A549 (cell line): ENCODE measurements at regions not wholly inside any gene's neighbourhood (a gene's known extent, or its start where the extent isn't known, plus 50 kb on each side); places are given as distances from the start of the nearest gene placed in this dataset.

ENCODE experiments used
- ATAC-seq, 2 experiments: fragments of 200-7000 bp in 1 of 2; fragments of >200 bp in 1 of 2; cut with Nextera tagmentation in 1 of 2; cut with Tn5 transposase in 1 of 2; 3 replicates each; pipeline versions ENCODE4 v1.8.0 to v1.9.1; 2018 to 2020; ENCODE audit warnings: mild to moderate bottlenecking in 1 of 2, moderate library complexity in 1 of 2
- CTCF ChIA-PET: fragments of 300-600 bp; sonication (Branson Sonifier 250); formaldehyde crosslinking; extraction: SDS; loops from one replicate; lab custom pipeline; 2021; ENCODE audit warnings: antibody characterized with exemption, inconsistent platforms; lab: Yijun Ruan, JAX
- POLR2A ChIA-PET: fragments of 350-600 bp; formaldehyde crosslinking; extraction: SDS; loops from one replicate; lab custom pipeline; 2021; ENCODE audit warnings: antibody characterized with exemption, inconsistent platforms; lab: Yijun Ruan, JAX
- DNase-seq, 2 experiments: peaks; one replicate each; pipeline versions ENCODE4 v3.0.0 to v3.0.0-alpha.2; 2011 to 2016; ENCODE audit warnings: low read depth in 1 of 2, low spot score in 1 of 2
- FAIRE-seq: peaks from 2 replicates; lab custom pipeline; 2011; peaks lifted over from hg19 to GRCh38; lab: Jason Lieb, UNC
- H3K27ac ChIP-seq, 2 experiments: fragments of >200 bp; sonication (Bioruptor Twin); formaldehyde crosslinking; 3 replicates each; pipeline ENCODE4 v1.5.1; 2016 to 2017
- H3K4me1 ChIP-seq: fragments of >200 bp; sonication (Bioruptor Twin); formaldehyde crosslinking; 3 replicates; pipeline ENCODE4 v1.6.1; 2016
- H3K4me2 ChIP-seq: fragments of >200 bp; sonication (Bioruptor Twin); formaldehyde crosslinking; 3 replicates; pipeline ENCODE4 v1.6.1; 2016
- H3K4me3 ChIP-seq: fragments of >200 bp; sonication (Bioruptor Twin); formaldehyde crosslinking; 3 replicates; pipeline ENCODE4 v1.5.1; 2016
- H3K9me3 ChIP-seq: fragments of >200 bp; sonication (Bioruptor Twin); formaldehyde crosslinking; 3 replicates; pipeline ENCODE4 v1.6.1; 2016
- BHLHE40 ChIP-seq: IDR thresholded peaks from 2 replicates; pipeline ENCODE4 v1.6.1; 2012; ENCODE audit warnings: low read depth, low read length, inconsistent platforms
- CHD4 ChIP-seq: fragments of 200-600 bp; sonication (generic); IDR thresholded peaks from 2 replicates; pipeline ENCODE4 v1.6.1; 2016; ENCODE audit warnings: antibody characterized with exemption, mild to moderate bottlenecking, borderline replicate concordance
- EP300 ChIP-seq, 2 experiments: fragments of >200 bp; sonication (Bioruptor Twin); formaldehyde crosslinking; IDR thresholded peaks; 2 replicates in 1 of 2; 3 replicates in 1 of 2; pipeline ENCODE4 v1.6.1; 2016 to 2017
- ESRRA ChIP-seq: fragments of 150-350 bp; IDR thresholded peaks from 2 replicates; pipeline ENCODE4 v1.6.1; 2014; ENCODE audit warnings: mild to moderate bottlenecking, low read length, borderline replicate concordance
- FOSL2 ChIP-seq, 2 experiments: fragments of 450-650 bp in 1 of 2; fragments of >200 bp in 1 of 2; sonication (Bioruptor Twin) in 1 of 2; formaldehyde crosslinking; IDR thresholded peaks; 2 replicates each; pipeline versions ENCODE4 v1.5.0 to v1.6.1; 2016 to 2020; ENCODE audit warnings: mild to moderate bottlenecking in 1 of 2, moderate library complexity in 1 of 2
- GATA3 ChIP-seq: IDR thresholded peaks from 2 replicates; pipeline ENCODE4 v1.6.1; 2012; ENCODE audit warnings: borderline replicate concordance
- HEYL ChIP-seq: fragments of 250-450 bp; sonication (Bioruptor Pico); IDR thresholded peaks from 2 replicates; pipeline ENCODE4 v1.8.0; 2021; ENCODE audit warnings: mild to moderate bottlenecking, moderate library complexity
- HOXA7 ChIP-seq: fragments of 250-450 bp; sonication (Bioruptor Pico); IDR thresholded peaks from 2 replicates; pipeline ENCODE4 v1.5.0; 2020; ENCODE audit warnings: mild to moderate bottlenecking, moderate library complexity
- HOXB13 ChIP-seq: fragments of 250-450 bp; sonication (Bioruptor Pico); IDR thresholded peaks from 2 replicates; pipeline ENCODE4 v1.5.0; 2020; ENCODE audit warnings: low read depth, mild to moderate bottlenecking, moderate library complexity
- HOXB5 ChIP-seq: fragments of 250-450 bp; sonication (Bioruptor Pico); IDR thresholded peaks from 2 replicates; pipeline ENCODE4 v1.5.0; 2020; ENCODE audit warnings: mild to moderate bottlenecking, moderate library complexity
- KDM1A ChIP-seq: fragments of 200-600 bp; sonication (generic); IDR thresholded peaks from 2 replicates; pipeline ENCODE4 v1.6.1; 2016; ENCODE audit warnings: low read depth, mild to moderate bottlenecking
- MAFK ChIP-seq: fragments of 450-650 bp; IDR thresholded peaks from 2 replicates; pipeline ENCODE4 v1.6.1; 2014; ENCODE audit not compliant: partially characterized antibody
- MYC ChIP-seq: IDR thresholded peaks from 2 replicates; pipeline ENCODE4 v1.6.1; 2012; ENCODE audit warnings: mild to moderate bottlenecking, inconsistent platforms, low read length, improper control_type of control experiment, borderline replicate concordance
- PHF8 ChIP-seq: fragments of 200-600 bp; sonication (generic); IDR thresholded peaks from 2 replicates; pipeline ENCODE4 v1.6.1; 2016; ENCODE audit warnings: low read depth, mild to moderate bottlenecking, antibody characterized with exemption, moderate library complexity, borderline replicate concordance
- POLR2AphosphoS2 ChIP-seq: conservative IDR thresholded peaks from 2 replicates; pipeline ENCODE4 v1.6.1; 2012; ENCODE audit warnings: low read length, improper control_type of control experiment, inconsistent platforms
- RAD21 ChIP-seq, 2 experiments: fragments of >200 bp in 1 of 2; sonication (Bioruptor Twin) in 1 of 2; formaldehyde crosslinking in 1 of 2; IDR thresholded peaks in 1 of 2; conservative IDR thresholded peaks in 1 of 2; 2 replicates in 1 of 2; 3 replicates in 1 of 2; pipeline ENCODE4 v1.6.1; 2012 to 2018; ENCODE audit warnings: inconsistent platforms in 1 of 2
- RARB ChIP-seq: fragments of 250-450 bp; sonication (Bioruptor Pico); IDR thresholded peaks from 2 replicates; pipeline ENCODE4 v1.8.0; 2021; ENCODE audit warnings: mild to moderate bottlenecking, moderate library complexity
- RCOR1 ChIP-seq: fragments of 150-350 bp; IDR thresholded peaks from 2 replicates; pipeline ENCODE4 v1.6.1; 2014; ENCODE audit warnings: antibody characterized with exemption, low read length, low read depth
- RNF2 ChIP-seq: fragments of 200-600 bp; sonication (generic); IDR thresholded peaks from 2 replicates; pipeline ENCODE4 v1.6.1; 2016; ENCODE audit warnings: low read depth, mild to moderate bottlenecking, antibody characterized with exemption, moderate library complexity, borderline replicate concordance
- SMC3 ChIP-seq: fragments of >200 bp; sonication (Bioruptor Twin); formaldehyde crosslinking; IDR thresholded peaks from 3 replicates; pipeline ENCODE4 v1.6.1; 2018; ENCODE audit warnings: inconsistent platforms
- TFCP2L1 ChIP-seq: fragments of 250-450 bp; sonication (Bioruptor Pico); IDR thresholded peaks from 2 replicates; pipeline ENCODE4 v1.5.0; 2021; ENCODE audit warnings: mild to moderate bottlenecking
- TP53 ChIP-seq: fragments of 250-450 bp; sonication (Bioruptor Pico); IDR thresholded peaks from 2 replicates; pipeline ENCODE4 v1.5.0; 2021; ENCODE audit warnings: mild to moderate bottlenecking, moderate library complexity
- ZFP36 ChIP-seq: fragments of 450-650 bp; IDR thresholded peaks from 2 replicates; pipeline ENCODE4 v1.6.1; 2014; ENCODE audit warnings: borderline replicate concordance; ENCODE audit not compliant: partially characterized antibody
- WGBS: methylation state at CpG from one replicate; pipeline ENCODE4 v1.1.6; 2017; ENCODE audit errors: missing lambda C conversion rate; 5-methylcytosine and 5-hydroxymethylcytosine counted together
- TF ChIP-seq, protein P1 (sequence below): fragments of 150-350 bp; IDR thresholded peaks from 2 replicates; pipeline ENCODE4 v1.6.1; 2014; ENCODE audit warnings: low read depth, mild to moderate bottlenecking, low read length
- TF ChIP-seq, protein P2 (sequence below): IDR thresholded peaks from 2 replicates; pipeline ENCODE4 v1.6.1; 2012; ENCODE audit warnings: low read depth, borderline replicate concordance
- TF ChIP-seq, protein P3 (sequence below): fragments of 200-600 bp; sonication (generic); IDR thresholded peaks from 2 replicates; pipeline ENCODE4 v1.6.1; 2016; ENCODE audit warnings: antibody characterized with exemption, mild to moderate bottlenecking, moderate library complexity

DNA sequence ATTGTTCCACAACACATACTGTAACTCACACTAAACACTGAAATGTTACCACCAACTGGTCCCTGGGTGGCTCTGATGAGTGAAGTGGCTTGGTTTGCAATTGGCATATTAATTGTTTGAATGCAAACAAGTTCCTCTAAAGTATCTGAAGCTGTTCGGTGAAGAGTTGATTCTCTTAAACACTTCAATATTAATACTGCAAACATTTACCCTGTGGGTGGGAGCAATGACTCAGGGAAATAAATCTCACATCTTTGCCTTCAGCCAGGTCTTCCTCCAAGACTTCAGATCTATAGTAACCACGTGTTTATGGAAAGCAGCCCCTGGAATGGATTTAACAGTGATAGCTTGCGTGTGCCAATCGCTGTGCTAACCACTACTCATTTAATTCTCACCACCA is 176.0 kb downstream of the MAFB start:
- Histone ChIP-seq H3K9me3 (no peaks in the 10 kb centered on the region), H3K4me1 (no peaks in the 10 kb centered on the region), H3K4me3 (no peak overlapping the region), H3K27ac (no peak overlapping the region), H3K4me2 (no peak overlapping the region)
- DNase-seq (no peak), ATAC-seq (no peak), FAIRE-seq (no peak)
- TF ChIP-seq EP300 (IDR thresholded peaks at IDR 0.05) (no peak), HOXA7 (CRISPR knock-in tag) (no peak), ZFP36 (no peak), RCOR1 (no peak)
- TF ChIP-seq, protein P1, sequence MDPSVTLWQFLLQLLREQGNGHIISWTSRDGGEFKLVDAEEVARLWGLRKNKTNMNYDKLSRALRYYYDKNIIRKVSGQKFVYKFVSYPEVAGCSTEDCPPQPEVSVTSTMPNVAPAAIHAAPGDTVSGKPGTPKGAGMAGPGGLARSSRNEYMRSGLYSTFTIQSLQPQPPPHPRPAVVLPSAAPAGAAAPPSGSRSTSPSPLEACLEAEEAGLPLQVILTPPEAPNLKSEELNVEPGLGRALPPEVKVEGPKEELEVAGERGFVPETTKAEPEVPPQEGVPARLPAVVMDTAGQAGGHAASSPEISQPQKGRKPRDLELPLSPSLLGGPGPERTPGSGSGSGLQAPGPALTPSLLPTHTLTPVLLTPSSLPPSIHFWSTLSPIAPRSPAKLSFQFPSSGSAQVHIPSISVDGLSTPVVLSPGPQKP = no peak
- ChIA-PET CTCF (interaction anchor here (0.6 kb wide), 1 partner anchor 516 kb away, joined by 3 read pairs; no protein-coding TSS in a partner anchor), POLR2A (no interaction called here)
- 28% methylated on average over 4 of the region's 4 CpGs for WGBS

DNA sequence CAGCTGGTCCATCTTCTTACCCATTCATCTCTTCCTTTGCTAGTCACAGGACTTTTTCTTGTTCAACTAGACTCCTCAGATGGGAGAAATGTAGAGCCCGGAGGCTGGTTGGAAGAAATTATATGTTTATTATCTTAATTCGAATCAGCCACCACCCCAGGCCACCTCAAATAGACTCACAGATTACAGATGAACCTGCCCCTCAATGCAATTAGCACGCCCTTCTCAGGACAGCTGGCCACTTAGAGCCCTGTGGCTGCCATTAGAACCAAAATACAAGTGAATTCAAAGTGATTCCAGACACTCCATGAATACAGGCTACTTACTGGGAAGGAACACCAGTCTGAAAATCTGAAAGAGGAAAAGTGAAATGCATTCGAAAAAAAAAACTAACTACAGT is 176.4 kb downstream of the MAFB start:
- Histone ChIP-seq H3K4me1 (no peaks in the 10 kb centered on the region), H3K4me2 (no peak overlapping the region)
- CTCF ChIA-PET = interaction anchor here (0.6 kb wide), 1 partner anchor 516 kb away, joined by 3 read pairs; no protein-coding TSS in a partner anchor
- 15% methylated on average over 4 of the region's 4 CpGs for WGBS
- TF ChIP-seq TFCP2L1 (CRISPR knock-in tag) = no peak
- TF ChIP-seq, protein P1 = no peak
- no peak for TF ChIP-seq BHLHE40
- no peak for TF ChIP-seq SMC3
- TF ChIP-seq RNF2 = no peak
- no peak for TF ChIP-seq POLR2AphosphoS2
- TF ChIP-seq, protein P2, sequence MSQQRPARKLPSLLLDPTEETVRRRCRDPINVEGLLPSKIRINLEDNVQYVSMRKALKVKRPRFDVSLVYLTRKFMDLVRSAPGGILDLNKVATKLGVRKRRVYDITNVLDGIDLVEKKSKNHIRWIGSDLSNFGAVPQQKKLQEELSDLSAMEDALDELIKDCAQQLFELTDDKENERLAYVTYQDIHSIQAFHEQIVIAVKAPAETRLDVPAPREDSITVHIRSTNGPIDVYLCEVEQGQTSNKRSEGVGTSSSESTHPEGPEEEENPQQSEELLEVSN = no peak
- no peak for TF ChIP-seq ESRRA
- TF ChIP-seq RARB (CRISPR knock-in tag) = no peak
- no peak for TF ChIP-seq KDM1A
- no peak for TF ChIP-seq CHD4
- TF ChIP-seq, all 56 proteins: peak for 0
- no peak for FAIRE-seq
- DNase-seq = no peak
- Histone ChIP-seq H3K4me3 (no peak overlapping the region), H3K27ac (no peak overlapping the region), H3K9me3 (no peaks in the 10 kb centered on the region)
- ATAC-seq = no peak
- POLR2A ChIA-PET = no interaction called here

DNA sequence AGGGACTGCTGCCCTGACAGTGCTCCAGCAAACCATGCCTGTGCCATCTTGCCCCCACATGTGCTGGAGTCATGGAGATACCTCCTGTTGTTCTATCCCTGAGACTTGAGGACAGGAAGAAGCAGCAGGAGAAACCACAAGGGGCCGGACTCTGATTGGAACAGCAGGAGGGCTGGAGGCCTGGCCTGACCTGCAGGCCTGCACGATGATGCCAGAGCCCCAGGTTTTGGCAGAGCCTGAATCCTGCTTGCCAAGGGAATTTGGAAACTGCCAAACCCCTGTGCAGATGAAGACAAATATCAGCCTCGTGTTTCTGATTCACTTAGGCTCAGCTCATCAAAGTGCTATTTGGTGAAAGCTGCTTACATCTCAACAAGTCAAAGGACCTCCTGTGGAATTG is 177.6 kb downstream of the MAFB start:
- H3K4me1 ChIP-seq = 0 out of 3 replicates have a peak, but pooled peaks cover 4% of the 10 kb centered on the region
- FAIRE-seq = no peak
- no peak for DNase-seq
- no peak overlapping the region for H3K4me3 ChIP-seq
- POLR2A ChIA-PET = no interaction called here
- H3K9me3 ChIP-seq = no peaks in the 10 kb centered on the region
- no peak for TF ChIP-seq HOXB5 (CRISPR knock-in tag)
- TF ChIP-seq PHF8 = no peak
- TF ChIP-seq MAFK = no peak
- TF ChIP-seq TP53 = no peak
- TF ChIP-seq HEYL (CRISPR knock-in tag) = no peak
- TF ChIP-seq HOXB13 (CRISPR knock-in tag) = no peak
- TF ChIP-seq GATA3 = no peak
- TF ChIP-seq POLR2AphosphoS2 = no peak
- TF ChIP-seq RAD21 (conservative IDR thresholded peaks at IDR 0.05 in 1 of 2, IDR thresholded peaks at IDR 0.05 in 1 of 2) = no peak
- TF ChIP-seq MYC = no peak
- TF ChIP-seq, protein P3, sequence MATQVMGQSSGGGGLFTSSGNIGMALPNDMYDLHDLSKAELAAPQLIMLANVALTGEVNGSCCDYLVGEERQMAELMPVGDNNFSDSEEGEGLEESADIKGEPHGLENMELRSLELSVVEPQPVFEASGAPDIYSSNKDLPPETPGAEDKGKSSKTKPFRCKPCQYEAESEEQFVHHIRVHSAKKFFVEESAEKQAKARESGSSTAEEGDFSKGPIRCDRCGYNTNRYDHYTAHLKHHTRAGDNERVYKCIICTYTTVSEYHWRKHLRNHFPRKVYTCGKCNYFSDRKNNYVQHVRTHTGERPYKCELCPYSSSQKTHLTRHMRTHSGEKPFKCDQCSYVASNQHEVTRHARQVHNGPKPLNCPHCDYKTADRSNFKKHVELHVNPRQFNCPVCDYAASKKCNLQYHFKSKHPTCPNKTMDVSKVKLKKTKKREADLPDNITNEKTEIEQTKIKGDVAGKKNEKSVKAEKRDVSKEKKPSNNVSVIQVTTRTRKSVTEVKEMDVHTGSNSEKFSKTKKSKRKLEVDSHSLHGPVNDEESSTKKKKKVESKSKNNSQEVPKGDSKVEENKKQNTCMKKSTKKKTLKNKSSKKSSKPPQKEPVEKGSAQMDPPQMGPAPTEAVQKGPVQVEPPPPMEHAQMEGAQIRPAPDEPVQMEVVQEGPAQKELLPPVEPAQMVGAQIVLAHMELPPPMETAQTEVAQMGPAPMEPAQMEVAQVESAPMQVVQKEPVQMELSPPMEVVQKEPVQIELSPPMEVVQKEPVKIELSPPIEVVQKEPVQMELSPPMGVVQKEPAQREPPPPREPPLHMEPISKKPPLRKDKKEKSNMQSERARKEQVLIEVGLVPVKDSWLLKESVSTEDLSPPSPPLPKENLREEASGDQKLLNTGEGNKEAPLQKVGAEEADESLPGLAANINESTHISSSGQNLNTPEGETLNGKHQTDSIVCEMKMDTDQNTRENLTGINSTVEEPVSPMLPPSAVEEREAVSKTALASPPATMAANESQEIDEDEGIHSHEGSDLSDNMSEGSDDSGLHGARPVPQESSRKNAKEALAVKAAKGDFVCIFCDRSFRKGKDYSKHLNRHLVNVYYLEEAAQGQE = no peak
- no peak for TF ChIP-seq FOSL2 (IDR thresholded peaks at IDR 0.05)
- no peak for TF ChIP-seq FOSL2 (CRISPR knock-in tag; IDR thresholded peaks at IDR 0.05)
- TF ChIP-seq, all 56 proteins: peak for 0
- ATAC-seq = no peak
- H3K4me2 ChIP-seq = no peak overlapping the region
- H3K27ac ChIP-seq = no peak overlapping the region
- CTCF ChIA-PET = no interaction called here
- 4% methylated on average over 2 of the region's 3 CpGs for WGBS
